Liver (tissue), 8 donors: ENCODE measurements at regions not wholly inside any gene's neighbourhood (a gene's known extent, or its start where the extent isn't known, plus 50 kb on each side); places are given as distances from the start of the nearest gene placed in this dataset.

ENCODE experiments used
- DNase-seq: peaks from one replicate; pipeline ENCODE4 v3.0.0-alpha.2; 2017; ENCODE audit warnings: low spot score
- H3K27ac ChIP-seq, 2 donors: one replicate each; pipeline ENCODE4 v1.7.0; 2013; ENCODE audit warnings: inconsistent platforms in 2 of 2, low read length in 2 of 2, control low read depth in 1 of 2, low read depth in 1 of 2, mild to moderate bottlenecking in 1 of 2
- H3K27me3 ChIP-seq, 4 donors: one replicate each; pipeline versions ENCODE4 v1.6.1 to v1.7.0; 2013; ENCODE audit warnings: low read length in 3 of 4, inconsistent platforms in 1 of 4, mild to moderate bottlenecking in 1 of 4, moderate library complexity in 1 of 4; ENCODE audit not compliant: control insufficient read depth in 4 of 4, insufficient read depth in 4 of 4
- H3K36me3 ChIP-seq, 4 donors: one replicate each; pipeline versions ENCODE4 v1.6.1 to v1.7.0; 2013; ENCODE audit warnings: low read length in 3 of 4, mild to moderate bottlenecking in 3 of 4, low read depth in 1 of 4, moderate library complexity in 1 of 4; ENCODE audit not compliant: control insufficient read depth in 4 of 4, insufficient read depth in 3 of 4
- H3K4me1 ChIP-seq, 4 donors: one replicate each; pipeline versions ENCODE4 v1.6.1 to v1.7.0; 2013; ENCODE audit warnings: low read length in 3 of 4, mild to moderate bottlenecking in 3 of 4, moderate library complexity in 1 of 4; ENCODE audit not compliant: control insufficient read depth in 4 of 4, insufficient read depth in 4 of 4
- H3K4me3 ChIP-seq, 3 donors: one replicate each; pipeline versions ENCODE4 v1.6.1 to v1.7.0; 2013; ENCODE audit warnings: low read length in 3 of 3, control low read depth in 1 of 3, low read depth in 1 of 3, mild to moderate bottlenecking in 1 of 3
- H3K9ac ChIP-seq, 2 donors: one replicate each; pipeline ENCODE4 v1.7.0; 2013; ENCODE audit warnings: low read length in 2 of 2, mild to moderate bottlenecking in 2 of 2, moderate library complexity in 2 of 2, control low read depth in 1 of 2, low read depth in 1 of 2
- H3K9me3 ChIP-seq, 4 donors: one replicate each; pipeline versions ENCODE4 v1.6.1 to v1.7.0; 2013; ENCODE audit warnings: low read length in 3 of 4; ENCODE audit not compliant: control insufficient read depth in 4 of 4
- ATF3 ChIP-seq: IDR thresholded peaks from 2 replicates; pipeline ENCODE4 v1.6.1; 2016; ENCODE audit warnings: antibody characterized with exemption
- CTCF ChIP-seq: fragments of 150-350 bp; IDR thresholded peaks from 2 replicates; pipeline ENCODE4 v1.5.1; 2017; ENCODE audit warnings: improper control_type of control experiment, low read depth, low read length; ENCODE audit not compliant: missing input control
- EGR1 ChIP-seq, 2 donors: IDR thresholded peaks; 2 replicates each; pipeline ENCODE4 v1.6.1; 2016 to 2018; ENCODE audit warnings: antibody characterized with exemption in 2 of 2, low read depth in 2 of 2
- FOXA1 ChIP-seq: IDR thresholded peaks from 2 replicates; pipeline ENCODE4 v1.6.1; 2016; ENCODE audit warnings: antibody characterized with exemption
- FOXA2 ChIP-seq: IDR thresholded peaks from 2 replicates; pipeline ENCODE4 v1.6.1; 2016; ENCODE audit warnings: antibody characterized with exemption
- GABPA ChIP-seq, 2 donors: IDR thresholded peaks in 1 of 2; conservative IDR thresholded peaks in 1 of 2; 2 replicates each; pipeline ENCODE4 v1.6.1; 2016; ENCODE audit warnings: antibody characterized with exemption in 2 of 2, mild to moderate bottlenecking in 1 of 2, moderate library complexity in 1 of 2
- HNF4A ChIP-seq, 2 donors: conservative IDR thresholded peaks; 2 replicates each; pipeline ENCODE4 v1.6.1; 2016; ENCODE audit warnings: antibody characterized with exemption in 2 of 2, mild to moderate bottlenecking in 2 of 2
- HNF4G ChIP-seq: IDR thresholded peaks from 2 replicates; pipeline ENCODE4 v1.6.1; 2016; ENCODE audit warnings: antibody characterized with exemption
- JUND ChIP-seq, 2 donors: IDR thresholded peaks; 2 replicates each; pipeline ENCODE4 v1.6.1; 2016; ENCODE audit warnings: antibody characterized with exemption in 2 of 2
- MAX ChIP-seq: IDR thresholded peaks from 2 replicates; pipeline ENCODE4 v1.6.1; 2016; ENCODE audit warnings: antibody characterized with exemption
- NR2F2 ChIP-seq: IDR thresholded peaks from 2 replicates; pipeline ENCODE4 v1.6.1; 2016; ENCODE audit warnings: antibody characterized with exemption
- RAD21 ChIP-seq, 2 donors: IDR thresholded peaks; 2 replicates each; pipeline ENCODE4 v1.6.1; 2016; ENCODE audit warnings: antibody characterized with exemption in 2 of 2, mild to moderate bottlenecking in 2 of 2
- REST ChIP-seq: IDR thresholded peaks from 2 replicates; pipeline ENCODE4 v1.6.1; 2016; ENCODE audit warnings: antibody characterized with exemption, mild to moderate bottlenecking
- SP1 ChIP-seq: IDR thresholded peaks from 2 replicates; pipeline ENCODE4 v1.6.1; 2018; ENCODE audit warnings: antibody characterized with exemption, mild to moderate bottlenecking
- TAF1 ChIP-seq: conservative IDR thresholded peaks from 2 replicates; pipeline ENCODE4 v1.6.1; 2016; ENCODE audit warnings: antibody characterized with exemption, mild to moderate bottlenecking
- YY1 ChIP-seq: IDR thresholded peaks from 2 replicates; pipeline ENCODE4 v1.6.1; 2016; ENCODE audit warnings: antibody characterized with exemption, mild to moderate bottlenecking
- ZBTB33 ChIP-seq: IDR thresholded peaks from 2 replicates; pipeline ENCODE4 v1.6.1; 2016; ENCODE audit warnings: antibody characterized with exemption
- WGBS: extraction: QIAGEN DNeasy Blood & Tissue Kit; methylation state at CpG from one replicate; pipeline ENCODE4 v1.1.7; 2013; 5-methylcytosine and 5-hydroxymethylcytosine counted together
- donor health status: healthy.
- donor health status: healthy.
- donor health status: healthy.
- donor health status: healthy.
- donor health status: healthy.

- Histone ChIP-seq H3K9ac (no peak overlapping the region), H3K27ac (peak overlapping the region; percentile 28 to 75), H3K9me3 (no peaks in the 10 kb centered on the region), H3K27me3 (no peaks in the 10 kb centered on the region), H3K36me3 (no peaks in the 10 kb centered on the region), H3K4me1 (peaks cover 0 to 39% (median 13%) of the 10 kb centered on the region in 4 donors), H3K4me3 (no peak overlapping the region)
- WGBS: 65% methylated on average over 1 of the region's 1 CpG
- TF ChIP-seq MAX: no peak
- TF ChIP-seq NR2F2: no peak
- no peak for TF ChIP-seq YY1
- TF ChIP-seq GABPA (IDR thresholded peaks at IDR 0.05 in 1 of 2, conservative IDR thresholded peaks at IDR 0.05 in 1 of 2): no peak
- no peak for TF ChIP-seq REST
- no peak for TF ChIP-seq HNF4G
- no peak for TF ChIP-seq SP1
- TF ChIP-seq FOXA2: no peak
- no peak for TF ChIP-seq TAF1
- no peak for TF ChIP-seq EGR1 (IDR thresholded peaks at IDR 0.05; ENCODE audit: low read depth in 2 of 2)
- TF ChIP-seq CTCF: no peak
- no peak for TF ChIP-seq FOXA1
- no peak for TF ChIP-seq ZBTB33
- no peak for TF ChIP-seq HNF4A (conservative IDR thresholded peaks at IDR 0.05)
- TF ChIP-seq RAD21 (IDR thresholded peaks at IDR 0.05): no peak
- no peak for TF ChIP-seq JUND (IDR thresholded peaks at IDR 0.05)
- no peak for DNase-seq
Measured at GRCh38 chr12:63224396-63224795, 73.4 kb upstream of the AVPR1A start.

GRCh38 chr12:63223128-63223527 is 72.1 kb upstream of the AVPR1A start:
- H3K4me1 ChIP-seq: peaks cover 0 to 36% (median 13%) of the 10 kb centered on the region in 4 donors
- no peaks in the 10 kb centered on the region for H3K36me3 ChIP-seq
- H3K4me3 ChIP-seq: peak overlapping the region in 1 of 3 donors; percentile 22
- H3K9ac ChIP-seq: no peak overlapping the region
- H3K27ac ChIP-seq: peak overlapping the region; percentile 71 to 75
- no peaks in the 10 kb centered on the region for H3K9me3 ChIP-seq
- no peaks in the 10 kb centered on the region for H3K27me3 ChIP-seq
- no peak for DNase-seq
- TF ChIP-seq NR2F2 (no peak), ATF3 (peak; percentile 18), TAF1 (no peak), YY1 (no peak), JUND (IDR thresholded peaks at IDR 0.05) (peak; percentile 32 to 34), MAX (peak; percentile 15), GABPA (IDR thresholded peaks at IDR 0.05 in 1 of 2, conservative IDR thresholded peaks at IDR 0.05 in 1 of 2) (no peak), HNF4G (peak; percentile 8), REST (peak; percentile 13), FOXA1 (peak; percentile 27), EGR1 (IDR thresholded peaks at IDR 0.05; ENCODE audit: low read depth in 2 of 2) (no peak), ZBTB33 (peak; percentile 17), SP1 (peak; percentile 82), HNF4A (conservative IDR thresholded peaks at IDR 0.05) (peak; percentile 41 to 47), FOXA2 (peak; percentile 37)
